PC-3 (cell line): ENCODE measurements at regions not wholly inside any gene's neighbourhood (a gene's known extent, or its start where the extent isn't known, plus 50 kb on each side); places are given as distances from the start of the nearest gene placed in this dataset.

Experiments
- CTCF ChIP-seq: fragments of 300-600 bp; sonication (generic); conservative IDR thresholded peaks from 2 replicates; pipeline ENCODE4 v1.5.1; 2017; ENCODE audit warnings: antibody characterized with exemption, low read depth, mild to moderate bottlenecking, low read length
- EZH2 ChIP-seq: fragments of 300-600 bp; sonication (generic); IDR thresholded peaks from one replicate; pipeline ENCODE4 v1.6.1; 2017; ENCODE audit warnings: antibody characterized with exemption, mild to moderate bottlenecking, low read length; ENCODE audit not compliant: unreplicated experiment

DNA sequence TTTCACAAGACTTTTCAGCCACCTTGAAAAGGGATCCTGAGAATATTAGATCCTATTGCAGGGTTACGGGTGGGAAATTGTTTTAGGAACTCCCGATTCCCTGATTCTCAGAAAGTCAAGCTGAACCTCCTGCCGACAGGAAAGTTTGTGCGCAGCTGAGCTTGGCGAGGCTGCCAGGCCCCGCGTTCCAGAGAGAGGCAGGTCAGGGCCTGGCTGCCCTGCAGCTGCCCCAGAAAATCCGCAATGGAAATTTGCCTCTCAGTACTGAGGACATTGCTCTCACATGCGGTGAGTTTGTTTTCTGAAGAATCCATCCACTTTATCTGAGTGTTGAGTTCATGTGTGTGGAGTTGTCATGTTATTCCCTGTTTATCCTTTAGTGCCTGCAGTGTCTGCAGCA is 144.2 kb downstream of the RTP5 start:
- TF ChIP-seq CTCF (no peak), EZH2 (no peak)
